Ishikawa (cell line): ENCODE measurements at regions not wholly inside any gene's neighbourhood (a gene's known extent, or its start where the extent isn't known, plus 50 kb on each side); places are given as distances from the start of the nearest gene placed in this dataset.
A peak's percentile ranks its signal among the peaks of the same experiment; 100 is the strongest.

ENCODE experiments used
- CEBPB ChIP-seq: IDR thresholded peaks from 2 replicates; pipeline ENCODE4 v1.6.1; 2012
- CREB1 ChIP-seq: IDR thresholded peaks from 2 replicates; pipeline ENCODE4 v1.6.1; 2012; ENCODE audit warnings: low read depth
- EGR1 ChIP-seq: IDR thresholded peaks from 2 replicates; pipeline ENCODE4 v1.6.1; 2012
- EP300 ChIP-seq: IDR thresholded peaks from 2 replicates; pipeline ENCODE4 v1.6.1; 2012; ENCODE audit warnings: borderline replicate concordance
- FOXM1 ChIP-seq: IDR thresholded peaks from 2 replicates; pipeline ENCODE4 v1.6.1; 2012; ENCODE audit warnings: low read depth, borderline replicate concordance
- MAX ChIP-seq: IDR thresholded peaks from 2 replicates; pipeline ENCODE4 v1.6.1; 2012
- NFIC ChIP-seq: IDR thresholded peaks from 2 replicates; pipeline ENCODE4 v1.6.1; 2012
- RAD21 ChIP-seq: IDR thresholded peaks from 2 replicates; pipeline ENCODE4 v1.6.1; 2012; ENCODE audit warnings: low read depth
- REST ChIP-seq: IDR thresholded peaks from 2 replicates; pipeline ENCODE4 v1.6.1; 2012; ENCODE audit warnings: low read depth, mild to moderate bottlenecking
- TAF1 ChIP-seq: IDR thresholded peaks from 2 replicates; pipeline ENCODE4 v1.6.1; 2012; ENCODE audit warnings: low read depth, mild to moderate bottlenecking
- TCF12 ChIP-seq: IDR thresholded peaks from 2 replicates; pipeline ENCODE4 v1.6.1; 2012; ENCODE audit warnings: low read depth
- TEAD4 ChIP-seq: IDR thresholded peaks from 2 replicates; pipeline ENCODE4 v1.6.1; 2012
- USF1 ChIP-seq: IDR thresholded peaks from 2 replicates; pipeline ENCODE4 v1.6.1; 2012
- YY1 ChIP-seq: IDR thresholded peaks from 2 replicates; pipeline ENCODE4 v1.6.1; 2012; ENCODE audit warnings: low read depth
- ZBTB7A ChIP-seq: IDR thresholded peaks from 2 replicates; pipeline ENCODE4 v1.6.1; 2012; ENCODE audit warnings: low read depth

- TF ChIP-seq FOXM1, result no peak
- TF ChIP-seq USF1, result peak; percentile 79
Observed at GRCh38 chr6:33862536-33862935, 58.7 kb upstream of the MLN start.

GRCh38 chr6:33861722-33862121, 57.9 kb upstream of the MLN start:
- TF ChIP-seq RAD21 (no peak), NFIC (0 out of 2 replicates have a peak, but pooled peaks have one; percentile 35)

GRCh38 chr6:33860706-33861474, 57.1 kb upstream of the MLN start:
- no peak for TF ChIP-seq USF1
- TF ChIP-seq REST, result no peak
- TF ChIP-seq CEBPB, result no peak
- no peak for TF ChIP-seq MAX
- TF ChIP-seq TEAD4, result no peak
- TF ChIP-seq EP300, result no peak
- TF ChIP-seq CREB1, result no peak
- TF ChIP-seq RAD21, result no peak
- no peak for TF ChIP-seq NFIC
- TF ChIP-seq EGR1, result no peak
- no peak for TF ChIP-seq TAF1
- TF ChIP-seq YY1, result no peak
- TF ChIP-seq ZBTB7A, result no peak

- TF ChIP-seq ZBTB7A (no peak), MAX (no peak), FOXM1 (no peak), CEBPB (no peak), YY1 (no peak), TCF12 (no peak), EGR1 (no peak)
Observed at GRCh38 chr6:33860006-33860405, 56.2 kb upstream of the MLN start.

- TF ChIP-seq TAF1, result no peak
- no peak for TF ChIP-seq REST
- no peak for TF ChIP-seq EGR1
- no peak for TF ChIP-seq TEAD4
- no peak for TF ChIP-seq FOXM1
- no peak for TF ChIP-seq ZBTB7A
- no peak for TF ChIP-seq RAD21
- no peak for TF ChIP-seq CEBPB
- TF ChIP-seq NFIC, result no peak
- TF ChIP-seq TCF12, result no peak
- no peak for TF ChIP-seq CREB1
- TF ChIP-seq MAX, result no peak
- no peak for TF ChIP-seq YY1
- no peak for TF ChIP-seq USF1
- TF ChIP-seq EP300, result no peak
Observed at GRCh38 chr6:33858804-33859505, 55.2 kb upstream of the MLN start.
